GM10266 (cell line): ENCODE measurements at regions not wholly inside any gene's neighbourhood (a gene's known extent, or its start where the extent isn't known, plus 50 kb on each side); places are given as distances from the start of the nearest gene placed in this dataset.
"Not testable (repeated sequence)": the region's sequence is repeated elsewhere in the genome, so short reads cannot be mapped to it uniquely, and the experiment has no call there.

Experiments used
- DNase-seq: peaks from one replicate; pipeline ENCODE4 v3.0.0; 2012; ENCODE audit errors: extremely low spot score
- TF ChIP-seq, protein P1 (sequence below): IDR thresholded peaks from 2 replicates; pipeline ENCODE4 v1.5.1; 2012; ENCODE audit warnings: mild to moderate bottlenecking, low read depth; ENCODE audit not compliant: control insufficient read depth, insufficient read depth; ENCODE audit errors: missing control alignments

DNA sequence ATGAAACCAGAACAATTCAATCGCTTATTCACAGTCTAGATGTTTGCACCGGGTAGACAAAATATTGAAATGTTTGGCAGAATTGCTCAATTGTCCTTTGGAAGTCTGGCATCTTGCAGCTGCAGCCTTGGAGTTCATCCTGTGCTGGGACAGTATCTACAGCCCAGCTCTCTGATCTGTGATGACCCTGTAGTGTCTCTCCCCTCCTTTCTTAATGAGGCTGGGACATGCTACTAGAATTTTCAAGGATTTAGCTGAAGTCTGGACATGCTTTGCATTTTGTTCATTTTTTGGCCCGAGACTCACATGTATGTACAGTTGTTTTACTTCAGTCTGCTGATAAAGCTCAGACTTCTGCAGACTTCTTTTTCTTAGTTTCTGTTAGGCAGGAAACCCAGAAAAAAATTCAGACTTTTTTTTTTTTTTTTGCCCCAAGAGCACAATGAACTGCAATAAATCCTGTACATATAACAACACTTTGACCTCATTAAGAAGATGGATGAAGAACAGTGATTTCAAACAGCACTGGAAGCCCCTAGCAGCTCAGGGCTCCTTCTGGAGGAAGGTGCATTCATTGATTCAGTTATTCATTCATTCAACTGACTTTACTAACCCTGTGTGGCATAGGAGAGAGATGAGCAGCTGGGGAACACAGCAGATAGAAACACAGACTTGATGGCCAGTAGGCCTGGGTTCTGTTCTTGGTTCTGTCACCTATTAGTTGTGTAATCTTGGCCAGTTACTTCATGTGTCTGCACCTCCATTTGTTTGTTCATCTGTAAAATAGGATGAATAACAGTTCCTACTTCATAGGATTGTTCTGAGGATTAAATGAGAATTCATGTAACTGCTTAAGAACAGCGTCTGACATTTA is 210.0 kb downstream of the MAP2K4 start:
- TF ChIP-seq, protein P1, sequence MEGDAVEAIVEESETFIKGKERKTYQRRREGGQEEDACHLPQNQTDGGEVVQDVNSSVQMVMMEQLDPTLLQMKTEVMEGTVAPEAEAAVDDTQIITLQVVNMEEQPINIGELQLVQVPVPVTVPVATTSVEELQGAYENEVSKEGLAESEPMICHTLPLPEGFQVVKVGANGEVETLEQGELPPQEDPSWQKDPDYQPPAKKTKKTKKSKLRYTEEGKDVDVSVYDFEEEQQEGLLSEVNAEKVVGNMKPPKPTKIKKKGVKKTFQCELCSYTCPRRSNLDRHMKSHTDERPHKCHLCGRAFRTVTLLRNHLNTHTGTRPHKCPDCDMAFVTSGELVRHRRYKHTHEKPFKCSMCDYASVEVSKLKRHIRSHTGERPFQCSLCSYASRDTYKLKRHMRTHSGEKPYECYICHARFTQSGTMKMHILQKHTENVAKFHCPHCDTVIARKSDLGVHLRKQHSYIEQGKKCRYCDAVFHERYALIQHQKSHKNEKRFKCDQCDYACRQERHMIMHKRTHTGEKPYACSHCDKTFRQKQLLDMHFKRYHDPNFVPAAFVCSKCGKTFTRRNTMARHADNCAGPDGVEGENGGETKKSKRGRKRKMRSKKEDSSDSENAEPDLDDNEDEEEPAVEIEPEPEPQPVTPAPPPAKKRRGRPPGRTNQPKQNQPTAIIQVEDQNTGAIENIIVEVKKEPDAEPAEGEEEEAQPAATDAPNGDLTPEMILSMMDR, result no peak
- no peak for DNase-seq

GRCh38 chr17:12231355-12231682 is 210.6 kb downstream of the MAP2K4 start:
- DNase-seq, result no peak

GRCh38 chr17:12239021-12239420 is 218.3 kb downstream of the MAP2K4 start:
- not testable (repeated sequence) for DNase-seq

More at GRCh38 chr17:12231355-12231682, 210.6 kb downstream of the MAP2K4 start:
- TF ChIP-seq, protein P1, result no peak

DNA sequence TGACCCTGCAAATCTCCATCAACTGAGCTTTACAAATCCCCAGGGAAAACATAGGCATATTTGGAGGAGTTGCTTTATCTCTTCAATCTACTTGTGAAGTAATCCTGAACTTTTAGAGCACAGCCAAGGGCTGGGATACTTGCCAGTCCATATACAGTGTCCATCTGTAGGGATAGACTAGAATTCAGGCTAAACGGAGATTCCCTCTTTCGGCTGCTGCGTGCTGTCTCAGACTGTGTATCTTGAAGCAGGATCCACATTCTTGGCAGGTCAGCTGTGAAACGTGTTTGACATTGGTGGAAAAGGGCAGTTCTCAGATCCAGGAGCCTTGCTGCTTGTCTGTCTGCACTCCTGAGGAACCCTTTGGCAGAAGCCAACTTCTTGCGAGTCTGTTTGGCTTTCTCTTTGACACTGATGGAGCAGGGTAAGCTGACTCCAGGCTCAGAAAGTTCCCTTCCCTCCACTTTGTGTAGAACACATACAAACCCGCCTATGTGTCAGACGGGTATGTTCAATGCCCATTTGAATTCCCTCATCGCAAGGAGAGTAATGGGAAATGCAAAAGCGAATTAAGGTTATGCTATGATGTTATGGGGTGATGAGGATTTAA is 221.8 kb downstream of the MAP2K4 start:
- no peak for DNase-seq
- TF ChIP-seq, protein P1, result no peak

- TF ChIP-seq, protein P1, result no peak
- DNase-seq, result no peak
These were observed 227.1 kb downstream of the MAP2K4 start for GRCh38 chr17:12247761-12248160.

- no peak for DNase-seq
- TF ChIP-seq, protein P1, result no peak
These were observed 230.3 kb downstream of the MAP2K4 start for GRCh38 chr17:12250973-12251372.

GRCh38 chr17:12252462-12252861 is 231.8 kb downstream of the MAP2K4 start:
- DNase-seq, result no peak
- TF ChIP-seq, protein P1, result no peak
